Pons (tissue), 1 donor: ENCODE measurements at regions not wholly inside any gene's neighbourhood (a gene's known extent, or its start where the extent isn't known, plus 50 kb on each side); places are given as distances from the start of the nearest gene placed in this dataset.

Experiments used
- DNase-seq: peaks from one replicate; pipeline ENCODE4 v3.0.0-alpha.2; 2016; ENCODE audit warnings: low spot score

- DNase-seq, result no peak
Observed at GRCh38 chr1:244945109-244945671, 80.8 kb upstream of the HNRNPU start.

DNA sequence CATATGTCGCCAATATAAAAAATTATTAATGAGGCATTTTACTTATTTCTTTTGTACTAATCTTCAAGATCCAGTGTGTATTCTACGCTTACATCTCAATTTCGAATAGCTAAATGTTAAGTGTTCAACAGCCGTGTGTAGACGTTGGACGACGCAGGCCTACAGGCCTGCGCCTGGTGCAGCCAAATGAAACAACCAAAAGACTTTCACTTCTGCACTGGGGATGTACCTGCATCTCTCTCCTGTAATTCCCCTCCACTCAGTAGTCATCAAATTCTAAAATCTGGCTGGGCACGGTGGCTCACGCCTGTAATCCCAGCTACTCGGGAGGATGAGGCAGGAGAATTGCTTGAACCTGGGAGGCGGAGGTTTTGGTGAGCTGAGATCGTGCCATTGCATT, 76.8 kb upstream of the HNRNPU start:
- DNase-seq, result no peak

GRCh38 chr1:244937099-244937498, 72.8 kb upstream of the HNRNPU start:
- DNase-seq, result no peak

DNA sequence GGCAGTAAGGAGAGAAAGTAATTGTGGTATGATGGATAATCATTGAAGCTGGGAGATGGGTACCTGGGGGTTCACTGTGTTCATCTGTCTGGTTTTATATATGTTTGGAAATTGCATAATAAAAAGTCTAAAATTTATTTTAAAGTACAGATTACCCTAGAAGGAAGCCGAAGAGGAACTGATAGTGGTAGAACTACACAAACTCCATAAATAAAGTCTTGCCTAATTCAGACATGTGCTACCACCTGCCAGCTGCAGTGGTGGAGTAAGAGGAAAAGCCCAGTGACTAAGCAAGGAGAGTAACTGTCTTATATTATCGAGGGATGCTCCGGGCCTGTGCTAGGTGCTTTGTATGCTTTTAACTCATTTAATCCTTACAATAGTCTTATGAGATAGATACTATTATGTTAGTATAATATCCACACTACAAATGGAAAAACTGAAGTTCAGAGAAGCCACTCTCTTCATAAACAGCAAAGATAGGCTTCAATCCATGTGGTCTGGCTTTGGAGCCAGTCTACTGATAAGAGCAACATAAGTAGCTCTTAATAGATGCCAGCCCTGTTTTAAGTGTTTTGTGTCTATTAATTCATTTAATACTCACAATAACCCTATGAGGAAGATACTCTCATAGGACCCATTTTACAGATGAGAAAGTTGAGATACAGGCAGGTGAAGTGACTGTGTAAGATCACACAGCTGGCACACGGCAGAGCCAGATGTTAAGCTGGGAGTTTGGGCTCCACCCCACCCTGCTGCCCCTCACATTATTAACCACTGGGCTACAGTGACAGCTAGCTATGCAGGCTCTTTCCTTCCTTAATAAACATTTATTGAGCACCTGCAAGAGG, 56.8 kb upstream of the HNRNPU start:
- DNase-seq, result peak; percentile 36

- no peak for DNase-seq
Observed at GRCh38 chr1:244919320-244920282, 55.3 kb upstream of the HNRNPU start.

- DNase-seq, result peak; percentile 47
Observed at GRCh38 chr1:244918421-244919319, 54.3 kb upstream of the HNRNPU start.

GRCh38 chr1:244917073-244917670, 52.8 kb upstream of the HNRNPU start:
- peak; percentile 11 for DNase-seq

GRCh38 chr1:244915736-244916135, 51.4 kb upstream of the HNRNPU start:
- no peak for DNase-seq

GRCh38 chr1:244914761-244915160, 50.4 kb upstream of the HNRNPU start:
- DNase-seq, result no peak
